ENCODE measurements at regions not wholly inside any gene's neighbourhood (a gene's known extent, or its start where the extent isn't known, plus 50 kb on each side); places are given as distances from the start of the nearest gene placed in this dataset.

DNA sequence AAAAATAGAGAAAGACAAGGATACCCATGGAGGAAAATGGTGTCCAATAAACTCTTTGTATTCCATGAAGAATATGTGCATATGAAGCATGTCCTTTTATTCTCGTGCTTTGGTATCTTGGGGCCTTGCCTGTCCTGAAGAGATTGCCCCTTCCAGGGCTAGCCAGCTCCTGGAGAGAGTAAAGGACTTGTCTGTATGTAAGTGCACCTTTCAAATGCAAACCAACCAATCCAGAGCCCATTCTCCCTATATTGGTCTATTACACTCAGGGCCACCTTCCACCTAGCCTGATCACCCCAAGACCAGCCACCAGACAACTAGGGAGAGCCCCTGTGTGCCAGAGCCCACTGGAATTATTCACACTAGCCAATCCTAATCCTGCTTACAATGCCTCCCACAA, 221.6 kb downstream of the CD83 start:
- DNase-seq = no peak

- no peak for DNase-seq
These were observed 222.4 kb downstream of the CD83 start for GRCh38 chr6:14339711-14340584.

GRCh38 chr6:14344486-14344885, 226.9 kb downstream of the CD83 start:
- DNase-seq = no peak

DNA sequence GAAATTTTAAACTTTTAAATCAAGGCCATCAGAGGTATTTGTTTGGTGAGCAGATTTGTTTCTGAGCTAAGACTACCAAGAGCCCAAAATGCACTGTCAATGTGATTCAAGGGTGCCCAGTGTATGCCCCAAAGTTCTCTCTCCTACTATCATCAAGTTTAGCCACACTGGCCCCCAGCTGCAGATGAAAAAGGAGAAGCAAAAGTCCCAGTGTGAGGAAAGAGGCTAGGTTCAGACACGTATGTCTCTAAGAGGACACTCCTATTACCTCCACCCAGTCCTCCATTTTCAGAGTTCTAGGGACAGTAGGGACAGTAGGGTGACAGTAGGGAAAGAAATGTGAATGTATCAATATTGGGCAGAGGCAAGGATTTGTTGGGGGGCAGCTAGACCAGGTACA, 230.8 kb downstream of the CD83 start:
- DNase-seq = no peak

- DNase-seq = no peak
These were observed 231.9 kb downstream of the CD83 start for GRCh38 chr6:14349507-14349906.

- DNase-seq = no peak
These were observed 232.6 kb downstream of the CD83 start for GRCh38 chr6:14350210-14350609.

DNA sequence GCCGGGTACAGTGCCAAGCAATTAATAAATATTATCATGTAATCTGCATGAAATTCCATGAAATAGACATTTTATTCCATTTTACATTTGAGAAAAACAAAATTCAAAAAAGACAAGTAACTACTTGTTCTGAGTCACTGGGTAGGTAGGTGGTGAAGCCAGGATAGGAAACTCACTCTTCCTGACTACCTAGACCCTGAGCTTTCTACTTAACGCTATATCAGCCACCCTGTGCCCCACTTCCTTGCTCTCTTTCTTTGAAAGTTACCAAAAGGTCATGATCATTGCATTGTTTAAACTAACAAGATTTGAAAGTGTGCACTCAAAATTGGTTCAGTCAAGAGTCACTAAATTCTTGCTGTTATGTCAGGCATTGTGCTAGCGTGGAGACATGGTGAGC, 235.7 kb downstream of the CD83 start:
- no peak for DNase-seq

GRCh38 chr6:14353798-14354197, 236.2 kb downstream of the CD83 start:
- no peak for DNase-seq

- no peak for DNase-seq
These were observed 237.5 kb downstream of the CD83 start for GRCh38 chr6:14354919-14355572.

GRCh38 chr6:14359438-14359837, 241.9 kb downstream of the CD83 start:
- no peak for DNase-seq

DNA sequence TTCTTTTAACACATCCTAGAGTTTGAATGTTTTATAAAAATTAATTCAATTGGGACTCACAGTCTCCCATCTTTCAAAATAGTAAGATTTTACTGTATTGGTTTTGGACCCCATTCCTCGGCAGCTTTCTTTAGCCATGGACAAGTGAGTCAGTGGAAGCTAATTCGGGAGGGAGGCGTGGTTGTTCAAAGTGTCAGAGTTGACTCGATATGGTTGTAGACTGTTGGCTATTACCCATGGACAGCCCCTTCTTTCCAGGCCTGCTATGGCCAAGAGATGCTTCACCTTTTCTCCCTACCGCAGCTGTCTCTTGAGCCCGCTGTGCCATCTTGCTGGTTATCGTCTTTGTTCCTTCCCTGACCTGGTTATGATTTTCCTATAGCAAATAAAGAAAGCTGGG, 243.0 kb downstream of the CD83 start:
- DNase-seq = no peak

GRCh38 chr6:14361297-14361696, 243.7 kb downstream of the CD83 start:
- no peak for DNase-seq

GRCh38 chr6:14361956-14362587, 244.5 kb downstream of the CD83 start:
- DNase-seq = no peak

DNA sequence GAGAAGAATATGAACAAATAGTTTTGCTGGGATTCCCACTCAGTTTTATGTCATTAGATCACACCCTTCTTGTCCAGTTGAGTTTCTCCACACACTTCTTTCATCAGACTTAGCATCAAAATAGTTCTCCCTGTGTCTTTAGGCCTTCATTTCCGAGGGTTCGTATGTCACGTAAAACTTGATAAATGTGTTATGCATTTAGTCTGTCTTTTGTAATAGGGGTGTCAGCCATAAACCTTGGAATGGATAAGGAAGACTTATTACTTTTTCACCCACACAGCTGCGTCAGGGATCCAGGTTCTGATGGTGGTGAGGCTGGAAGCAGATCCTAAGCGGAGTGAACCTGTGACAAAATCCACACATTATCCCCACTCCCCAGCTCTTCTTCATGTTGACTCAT, 246.8 kb downstream of the CD83 start:
- no peak for DNase-seq

GRCh38 chr6:14365393-14365792, 247.8 kb downstream of the CD83 start:
- no peak for DNase-seq

- DNase-seq = no peak
These were observed 248.7 kb downstream of the CD83 start for GRCh38 chr6:14366315-14366714.

GRCh38 chr6:14366872-14367271, 249.3 kb downstream of the CD83 start:
- DNase-seq = no peak

DNA sequence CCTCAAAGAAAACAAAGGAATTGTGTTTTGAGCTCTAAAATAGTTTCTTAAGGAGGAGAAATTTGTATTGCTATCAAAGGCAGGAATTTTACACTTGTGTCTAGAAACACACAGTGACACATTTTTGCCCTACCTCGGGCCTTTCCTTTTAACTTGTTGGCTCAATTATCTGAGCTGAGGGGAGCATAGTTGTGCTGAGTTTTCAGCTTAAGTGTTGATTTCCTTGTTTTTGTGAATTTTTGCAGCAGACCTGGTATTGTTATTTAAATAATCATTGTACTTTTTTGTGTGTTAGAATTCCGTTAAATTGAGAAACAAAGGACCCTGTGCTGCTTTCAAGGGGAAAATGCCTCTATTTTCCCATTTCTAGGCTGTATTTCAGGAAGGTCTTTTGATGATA, 249.7 kb downstream of the CD83 start:
- no peak for DNase-seq

GRCh38 chr6:14369717-14370116, 252.1 kb downstream of the CD83 start:
- no peak for DNase-seq

DNA sequence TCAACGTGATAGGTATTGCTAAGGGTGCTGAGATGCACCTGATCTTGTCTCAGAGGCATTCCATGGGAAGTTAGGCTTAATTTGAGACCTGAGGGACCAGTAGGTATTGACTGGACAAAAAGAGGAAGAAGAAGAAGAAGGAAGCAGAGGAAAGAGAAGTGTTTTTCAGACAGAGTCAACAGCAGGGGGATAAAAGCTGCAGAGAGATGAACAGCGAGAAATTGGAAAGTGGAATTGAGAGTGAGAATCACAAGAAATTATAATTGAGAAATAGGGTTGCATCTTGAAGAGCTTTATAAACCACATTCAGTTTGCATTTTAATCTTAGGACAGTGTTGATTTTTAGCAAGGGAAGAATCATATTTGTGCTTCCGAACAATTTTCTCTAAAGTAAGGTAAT, 254.0 kb downstream of the CD83 start:
- no peak for DNase-seq

DNA sequence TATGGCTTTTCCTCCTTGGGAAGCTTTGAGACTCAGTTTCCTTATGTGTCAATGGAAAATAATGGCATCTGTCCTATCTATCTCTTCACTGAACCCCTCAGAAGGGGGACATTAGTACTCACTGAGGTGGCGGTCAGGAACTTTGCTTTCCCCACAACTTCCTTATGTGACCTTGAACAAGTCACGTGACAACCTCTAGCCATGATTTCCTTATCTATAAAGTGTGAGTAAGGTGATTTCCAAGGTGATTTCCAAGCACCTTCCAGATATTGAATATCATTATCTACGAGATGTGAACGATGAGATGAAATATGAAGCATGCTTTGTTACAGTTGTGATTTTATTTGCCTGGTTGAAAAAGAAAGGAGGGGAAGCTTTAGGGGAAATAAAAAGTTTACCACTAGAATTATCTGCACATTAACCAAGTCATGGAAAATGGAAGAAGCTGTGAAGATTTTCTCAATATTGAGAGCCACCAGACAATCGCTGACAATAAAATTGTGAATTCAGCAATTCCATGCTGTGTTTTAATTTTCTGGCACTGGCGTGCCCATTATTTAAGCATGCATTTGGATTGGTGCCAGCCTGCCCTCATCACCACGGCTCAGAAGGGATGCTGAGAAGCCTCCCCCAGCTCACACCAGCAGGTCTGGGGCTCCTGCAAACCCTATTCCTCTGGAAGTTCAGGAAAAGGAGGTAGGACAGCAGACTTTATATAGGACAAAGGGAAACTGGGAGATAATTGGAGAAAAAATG, 255.3 kb downstream of the CD83 start:
- DNase-seq = peak; percentile 54

- no peak for DNase-seq
These were observed 256.3 kb downstream of the CD83 start for GRCh38 chr6:14373648-14374437.
